Endothelial cell of umbilical vein (primary cell): ENCODE measurements at regions not wholly inside any gene's neighbourhood (a gene's known extent, or its start where the extent isn't known, plus 50 kb on each side); places are given as distances from the start of the nearest gene placed in this dataset.

Source experiments
- BruUV-seq: library from RNA; stranded (reverse); fragments of 400-500 nt; replicated peaks from 2 replicates; lab custom pipeline; 2021; lab: Mats Ljungman, UMichigan
- CTCF ChIA-PET: fragments of 300-600, 350-600 bp; sonication (Branson Sonifier 250); formaldehyde crosslinking; loops from one replicate; lab custom pipeline; 2021; ENCODE audit warnings: antibody characterized with exemption, inconsistent platforms; lab: Charles Lee
- POLR2A ChIA-PET: fragments of 300-600, 350-600 bp; sonication (Branson Sonifier 250); formaldehyde crosslinking; loops from one replicate; lab custom pipeline; 2021; ENCODE audit warnings: antibody characterized with exemption, inconsistent platforms; lab: Charles Lee
- DNase-seq: peaks from one replicate; pipeline ENCODE4 v3.0.0-alpha.2; 2011; ENCODE audit warnings: low read depth, low spot score
- FAIRE-seq: peaks from 2 replicates; lab custom pipeline; 2011; peaks lifted over from hg19 to GRCh38; lab: Jason Lieb, UNC
- H2AFZ ChIP-seq: 2 replicates; pipeline ENCODE4 v1.6.0; 2012; ENCODE audit warnings: low read depth, low read length, control low read depth, inconsistent platforms
- H3K27ac ChIP-seq: 2 replicates; pipeline ENCODE4 v1.5.1; 2011; ENCODE audit warnings: low read depth, mild to moderate bottlenecking, control low read depth, low read length, moderate library complexity; ENCODE audit not compliant: insufficient read depth
- H3K27me3 ChIP-seq, 2 experiments: 2 replicates each; pipeline versions ENCODE4 v1.6.0 to v1.6.1; 2011; ENCODE audit warnings: low read length in 2 of 2, mixed read lengths in 1 of 2; ENCODE audit not compliant: control insufficient read depth in 2 of 2, insufficient read depth in 2 of 2
- H3K36me3 ChIP-seq, 2 experiments: 2 replicates in 1 of 2; 3 replicates in 1 of 2; pipeline ENCODE4 v1.5.1; 2011; ENCODE audit warnings: low read length in 2 of 2, mild to moderate bottlenecking in 1 of 2, moderate library complexity in 1 of 2; ENCODE audit not compliant: control insufficient read depth in 2 of 2, insufficient read depth in 2 of 2; ENCODE audit errors: extremely low read depth in 1 of 2
- H3K4me1 ChIP-seq: 3 replicates; pipeline ENCODE4 v1.5.1; 2011; ENCODE audit warnings: mild to moderate bottlenecking, low read length; ENCODE audit not compliant: control insufficient read depth, insufficient read depth; ENCODE audit errors: extremely low read depth
- H3K4me2 ChIP-seq: 2 replicates; pipeline ENCODE4 v1.6.1; 2011; ENCODE audit warnings: low read length, control low read depth, mixed read lengths; ENCODE audit not compliant: insufficient read depth
- H3K4me3 ChIP-seq, 3 experiments: fragments of 200-600 bp in 1 of 3; sonication (generic), shearing (Covaris generic) in 1 of 3; replicated peaks in 1 of 3; 2 replicates each; pipeline ENCODE4 v1.5.1; 2011 to 2016; ENCODE audit warnings: control low read depth in 3 of 3, low read length in 3 of 3, mild to moderate bottlenecking in 2 of 3, inconsistent platforms in 1 of 3, low read depth in 1 of 3, moderate library complexity in 1 of 3; ENCODE audit not compliant: insufficient read depth in 1 of 3
- H3K79me2 ChIP-seq: 2 replicates; pipeline ENCODE4 v1.6.0; 2012; ENCODE audit warnings: low read length, inconsistent platforms; ENCODE audit not compliant: control insufficient read depth, insufficient read depth
- H3K9ac ChIP-seq: replicated peaks from 2 replicates; pipeline ENCODE3; 2011; ENCODE audit warnings: low read length, control low read depth; ENCODE audit not compliant: insufficient read depth; ENCODE audit errors: extremely low read depth
- H3K9me1 ChIP-seq: replicated peaks from 3 replicates; pipeline ENCODE4 v1.6.0; 2011; ENCODE audit warnings: mild to moderate bottlenecking, low read length; ENCODE audit not compliant: control insufficient read depth, insufficient read depth; ENCODE audit errors: extremely low read depth
- H3K9me3 ChIP-seq: replicated peaks from 2 replicates; pipeline ENCODE4 v1.5.1; 2012; ENCODE audit warnings: low read length, inconsistent platforms; ENCODE audit not compliant: control insufficient read depth, insufficient read depth
- H4K20me1 ChIP-seq: replicated peaks from 2 replicates; pipeline ENCODE3; 2011; ENCODE audit warnings: mild to moderate bottlenecking, low read length; ENCODE audit not compliant: control insufficient read depth, insufficient read depth; ENCODE audit errors: extremely low read depth
- EZH2 ChIP-seq: IDR thresholded peaks from 2 replicates; pipeline ENCODE4 v1.6.1; 2012; ENCODE audit warnings: borderline replicate concordance, low read depth, mild to moderate bottlenecking, moderate library complexity, low read length, inconsistent platforms; ENCODE audit not compliant: severe bottlenecking
- FOS ChIP-seq: IDR thresholded peaks from 2 replicates; pipeline ENCODE4 v1.6.1; 2011; ENCODE audit warnings: mild to moderate bottlenecking, low read length, moderate library complexity, borderline replicate concordance; ENCODE audit not compliant: insufficient read depth
- GATA2 ChIP-seq: IDR thresholded peaks from 2 replicates; pipeline ENCODE4 v1.7.0; 2011; ENCODE audit warnings: low read depth, mild to moderate bottlenecking, moderate library complexity, mixed read lengths, low read length; ENCODE audit not compliant: insufficient read length, insufficient read depth
- JUN ChIP-seq: IDR thresholded peaks from 2 replicates; pipeline ENCODE4 v1.6.1; 2011; ENCODE audit warnings: borderline replicate concordance, low read depth; ENCODE audit not compliant: insufficient read length, insufficient read depth
- MYC ChIP-seq: IDR thresholded peaks from one replicate; pipeline ENCODE4 v1.6.1; 2011; ENCODE audit warnings: mild to moderate bottlenecking, low read depth, low read length
- POLR2A ChIP-seq: IDR thresholded peaks from 2 replicates; pipeline ENCODE4 v1.6.1; 2012; ENCODE audit warnings: low read depth, mild to moderate bottlenecking, control low read depth, low read length
- POLR2AphosphoS5 ChIP-seq: IDR thresholded peaks from 2 replicates; pipeline ENCODE4 v1.6.1; 2012; ENCODE audit warnings: low read depth, mild to moderate bottlenecking, control low read depth, low read length, moderate library complexity; ENCODE audit not compliant: insufficient read depth
- dilution Hi-C: fragments of 300-500 bp; cut with MboI; formaldehyde crosslinking; loops from one replicate; pipeline ENCODE4 v1.15.0; 2019; ENCODE audit warnings: low sequenced_read_pairs; ENCODE audit not compliant: extremely low pct_ligation_motif_present
- intact Hi-C: fragments of 100-400 bp; cut with micrococcal nuclease; formaldehyde crosslinking; loops from one replicate; pipeline ENCODE4 v1.10.0; 2022
- TF ChIP-seq, protein P1 (sequence below): IDR thresholded peaks from 2 replicates; pipeline ENCODE4 v1.6.1; 2011; ENCODE audit not compliant: insufficient read depth, insufficient read length
- TF ChIP-seq, protein P2 (sequence below), 2 donors: IDR thresholded peaks; 1 replicate in 1 of 2; 2 replicates in 1 of 2; pipeline ENCODE4 v1.5.1; 2011; ENCODE audit warnings: low read length in 2 of 2, mild to moderate bottlenecking in 2 of 2, moderate library complexity in 2 of 2, control low read depth in 1 of 2, inconsistent platforms in 1 of 2, low read depth in 1 of 2; ENCODE audit not compliant: insufficient read depth in 1 of 2; ENCODE audit errors: extremely low read depth in 1 of 2

DNA sequence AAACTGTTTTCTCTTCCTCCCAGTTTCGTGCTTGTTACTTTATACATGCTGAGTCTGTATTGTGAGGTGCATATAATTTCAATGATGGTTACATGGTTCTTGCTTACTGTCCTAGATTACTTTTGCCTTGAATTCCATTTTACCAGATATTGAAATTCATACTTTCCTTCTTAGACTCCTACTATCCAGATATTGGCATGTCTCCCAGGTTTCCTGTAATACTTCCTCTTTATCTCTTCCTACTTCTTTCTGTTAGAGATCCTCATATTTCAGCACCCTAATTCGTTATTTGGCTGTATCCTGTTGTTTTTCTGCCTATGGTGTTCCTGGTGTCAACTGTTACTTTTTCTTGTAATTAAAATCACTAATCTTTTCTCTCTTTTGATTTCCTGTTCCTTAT, 522.1 kb downstream of the CCDC171 start:
- ChIA-PET CTCF (no interaction called here), POLR2A (no interaction called here)
- no TSS peak for BruUV-seq
- FAIRE-seq (no peak), DNase-seq (no peak)
- intact Hi-C loops, result no loop called here
- Histone ChIP-seq H3K27me3 (no peaks in the 10 kb centered on the region), H2AFZ (no peak overlapping the region), H3K4me3 (no peak overlapping the region), H3K9me1 (no peaks in the 10 kb centered on the region), H3K9ac (no peak overlapping the region), H4K20me1 (no peaks in the 10 kb centered on the region), H3K27ac (no peak overlapping the region), H3K36me3 (no peaks in the 10 kb centered on the region), H3K4me2 (no peak overlapping the region), H3K9me3 (no peaks in the 10 kb centered on the region), H3K4me1 (no peaks in the 10 kb centered on the region), H3K79me2 (no peaks in the 10 kb centered on the region)
- dilution Hi-C loops, result no loop called here
- no peak for TF ChIP-seq MYC
- TF ChIP-seq POLR2AphosphoS5, result no peak
- TF ChIP-seq JUN, result no peak
- no peak for TF ChIP-seq EZH2
- TF ChIP-seq, protein P1, sequence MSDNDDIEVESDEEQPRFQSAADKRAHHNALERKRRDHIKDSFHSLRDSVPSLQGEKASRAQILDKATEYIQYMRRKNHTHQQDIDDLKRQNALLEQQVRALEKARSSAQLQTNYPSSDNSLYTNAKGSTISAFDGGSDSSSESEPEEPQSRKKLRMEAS, result no peak
- no peak for TF ChIP-seq FOS
- TF ChIP-seq, protein P2, sequence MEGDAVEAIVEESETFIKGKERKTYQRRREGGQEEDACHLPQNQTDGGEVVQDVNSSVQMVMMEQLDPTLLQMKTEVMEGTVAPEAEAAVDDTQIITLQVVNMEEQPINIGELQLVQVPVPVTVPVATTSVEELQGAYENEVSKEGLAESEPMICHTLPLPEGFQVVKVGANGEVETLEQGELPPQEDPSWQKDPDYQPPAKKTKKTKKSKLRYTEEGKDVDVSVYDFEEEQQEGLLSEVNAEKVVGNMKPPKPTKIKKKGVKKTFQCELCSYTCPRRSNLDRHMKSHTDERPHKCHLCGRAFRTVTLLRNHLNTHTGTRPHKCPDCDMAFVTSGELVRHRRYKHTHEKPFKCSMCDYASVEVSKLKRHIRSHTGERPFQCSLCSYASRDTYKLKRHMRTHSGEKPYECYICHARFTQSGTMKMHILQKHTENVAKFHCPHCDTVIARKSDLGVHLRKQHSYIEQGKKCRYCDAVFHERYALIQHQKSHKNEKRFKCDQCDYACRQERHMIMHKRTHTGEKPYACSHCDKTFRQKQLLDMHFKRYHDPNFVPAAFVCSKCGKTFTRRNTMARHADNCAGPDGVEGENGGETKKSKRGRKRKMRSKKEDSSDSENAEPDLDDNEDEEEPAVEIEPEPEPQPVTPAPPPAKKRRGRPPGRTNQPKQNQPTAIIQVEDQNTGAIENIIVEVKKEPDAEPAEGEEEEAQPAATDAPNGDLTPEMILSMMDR (IDR thresholded peaks at IDR 0.05; ENCODE audit: extremely low read depth in 1 of 2, insufficient read depth in 1 of 2, low read depth in 1 of 2, low read length in 2 of 2), result no peak
- TF ChIP-seq GATA2, result no peak
- TF ChIP-seq POLR2A, result no peak
